ENCODE measurements at regions not wholly inside any gene's neighbourhood (a gene's known extent, or its start where the extent isn't known, plus 50 kb on each side); places are given as distances from the start of the nearest gene placed in this dataset.

DNA sequence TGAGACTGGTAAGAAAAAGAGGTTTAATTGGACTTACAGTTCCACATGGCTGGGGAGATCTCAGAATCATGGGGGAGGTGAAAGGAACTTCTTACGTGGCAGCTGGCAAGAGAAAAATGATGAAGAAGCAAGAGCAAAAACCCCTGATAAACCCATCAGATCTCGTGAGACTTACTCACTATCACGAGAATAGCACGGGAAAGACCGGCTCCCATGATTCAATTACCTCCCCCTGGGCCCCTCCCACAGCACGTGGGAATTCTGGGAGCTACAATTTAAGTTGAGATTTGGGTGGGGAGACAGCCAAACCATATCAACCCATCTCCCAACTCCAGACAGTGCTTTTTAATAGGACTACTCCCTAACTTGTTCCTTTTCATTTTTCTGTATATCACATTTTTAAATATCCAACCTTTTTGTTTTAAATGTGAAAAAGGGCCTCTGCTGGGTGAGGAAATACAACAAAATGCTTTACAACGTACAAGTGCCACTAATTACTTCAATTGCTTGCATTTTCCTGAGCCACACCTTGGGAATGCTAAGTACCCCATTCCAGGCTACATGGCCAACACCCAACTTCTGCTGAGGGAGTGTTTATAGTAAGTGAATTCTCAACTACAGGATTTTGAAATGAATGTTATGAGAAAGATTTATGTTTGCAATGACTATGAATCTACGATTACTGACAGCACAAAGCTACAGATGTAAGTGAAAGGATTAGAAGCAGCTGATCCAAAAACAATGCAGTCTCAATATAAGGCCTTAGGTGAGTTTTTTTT is 294.1 kb upstream of the CD180 start:
- H3K27ac Mint-ChIP-seq: no peak overlapping the region
- no peaks in the 10 kb centered on the region for H3K79me2 ChIP-seq (ENCODE audit: control insufficient read depth, insufficient read depth, low read length)
- H3K9ac ChIP-seq (ENCODE audit: low read length): no peak overlapping the region
- no peaks in the 10 kb centered on the region for H3K36me3 ChIP-seq (replicated peaks in 1 of 2; ENCODE audit: control extremely low read depth in 1 of 2, control insufficient read depth in 1 of 2, extremely low read depth in 1 of 2, insufficient read depth in 2 of 2, low read length in 1 of 2)
- no peak for TF ChIP-seq EZH2 (IDR thresholded peaks at IDR 0.05; ENCODE audit: borderline replicate concordance, insufficient read depth, low read depth, low read length, poor library complexity, severe bottlenecking)
- TF ChIP-seq, protein P1, sequence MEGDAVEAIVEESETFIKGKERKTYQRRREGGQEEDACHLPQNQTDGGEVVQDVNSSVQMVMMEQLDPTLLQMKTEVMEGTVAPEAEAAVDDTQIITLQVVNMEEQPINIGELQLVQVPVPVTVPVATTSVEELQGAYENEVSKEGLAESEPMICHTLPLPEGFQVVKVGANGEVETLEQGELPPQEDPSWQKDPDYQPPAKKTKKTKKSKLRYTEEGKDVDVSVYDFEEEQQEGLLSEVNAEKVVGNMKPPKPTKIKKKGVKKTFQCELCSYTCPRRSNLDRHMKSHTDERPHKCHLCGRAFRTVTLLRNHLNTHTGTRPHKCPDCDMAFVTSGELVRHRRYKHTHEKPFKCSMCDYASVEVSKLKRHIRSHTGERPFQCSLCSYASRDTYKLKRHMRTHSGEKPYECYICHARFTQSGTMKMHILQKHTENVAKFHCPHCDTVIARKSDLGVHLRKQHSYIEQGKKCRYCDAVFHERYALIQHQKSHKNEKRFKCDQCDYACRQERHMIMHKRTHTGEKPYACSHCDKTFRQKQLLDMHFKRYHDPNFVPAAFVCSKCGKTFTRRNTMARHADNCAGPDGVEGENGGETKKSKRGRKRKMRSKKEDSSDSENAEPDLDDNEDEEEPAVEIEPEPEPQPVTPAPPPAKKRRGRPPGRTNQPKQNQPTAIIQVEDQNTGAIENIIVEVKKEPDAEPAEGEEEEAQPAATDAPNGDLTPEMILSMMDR (IDR thresholded peaks at IDR 0.05): no peak
- H4K20me1 ChIP-seq (ENCODE audit: control insufficient read depth, insufficient read depth, low read length, poor library complexity, severe bottlenecking): no peaks in the 10 kb centered on the region
- H3K4me1 ChIP-seq (ENCODE audit: control insufficient read depth in 2 of 2, insufficient read depth in 2 of 2, low read length in 2 of 2): no peaks in the 10 kb centered on the region
- no peak overlapping the region for H2AFZ ChIP-seq (ENCODE audit: insufficient read depth, low read depth, low read length, poor library complexity, severe bottlenecking)
- H3K4me1 Mint-ChIP-seq: no peaks in the 10 kb centered on the region
- H3K9me3 Mint-ChIP-seq (ENCODE audit: insufficient read depth): peaks cover 5% of the 10 kb centered on the region
- H3K27me3 ChIP-seq (replicated peaks in 1 of 4; ENCODE audit: control extremely low read depth in 1 of 4, control insufficient read depth in 3 of 4, insufficient read depth in 4 of 4, low read length in 3 of 4): no peaks in the 10 kb centered on the region
- no peaks in the 10 kb centered on the region for H3K27me3 Mint-ChIP-seq
- ChIA-PET POLR2A (no interaction called here), CTCF (interaction anchor here (0.7 kb wide), 2 partner anchors 13 to 522 kb away, joined by 3 read pairs; no protein-coding TSS in a partner anchor)
- H3K9me3 ChIP-seq (ENCODE audit: control extremely low read depth in 1 of 3, control insufficient read depth in 2 of 3, insufficient read depth in 1 of 3, low read length in 2 of 3): no peaks in the 10 kb centered on the region
- H3K4me3 Mint-ChIP-seq: no peak overlapping the region
- intact Hi-C loops (cut with micrococcal nuclease): no loop called here
- WGBS (ENCODE audit: insufficient coverage): no CpG with 5 or more reads among the region's 8 CpGs
- ATAC-seq (ENCODE audit: low read depth) (no peak), DNase-seq (no peak)
- H3K4me3 ChIP-seq (ENCODE audit: control extremely low read depth in 1 of 5, extremely low read depth in 1 of 5, insufficient read depth in 1 of 5, low read depth in 2 of 5, low read length in 4 of 5): no peak overlapping the region
- no peak overlapping the region for H3K4me2 ChIP-seq (replicated peaks; ENCODE audit: low read depth, low read length, poor library complexity, severe bottlenecking)
- no peak overlapping the region for H3K27ac ChIP-seq (ENCODE audit: low read length in 2 of 2)

DNA sequence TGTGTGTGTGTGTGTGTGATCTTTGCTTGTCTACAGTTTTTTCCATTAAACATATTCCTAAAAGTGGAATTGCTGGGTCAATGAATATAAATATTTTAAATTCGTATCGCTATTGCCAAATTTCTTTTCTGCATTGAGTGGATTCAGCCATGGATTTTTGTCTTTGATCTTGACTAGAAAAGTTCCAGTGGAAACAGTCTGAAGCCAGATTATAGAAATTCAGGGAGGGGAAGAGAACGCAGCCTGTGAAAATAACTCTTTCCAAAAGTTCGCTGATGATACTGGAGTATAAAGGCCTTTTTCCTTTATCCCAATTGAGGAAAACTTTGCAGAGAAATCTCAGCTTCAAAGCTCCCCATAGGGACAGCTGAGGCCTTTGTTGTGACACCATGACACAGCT is 292.3 kb upstream of the CD180 start:
- Mint-ChIP-seq H3K9me3 (ENCODE audit: insufficient read depth) (peaks cover 5% of the 10 kb centered on the region), H3K27me3 (no peaks in the 10 kb centered on the region), H3K4me3 (no peak overlapping the region), H3K27ac (no peak overlapping the region), H3K4me1 (no peaks in the 10 kb centered on the region)
- no peak overlapping the region for H3K4me2 ChIP-seq (replicated peaks; ENCODE audit: low read depth, low read length, poor library complexity, severe bottlenecking)
- no peaks in the 10 kb centered on the region for H3K27me3 ChIP-seq (replicated peaks in 1 of 4; ENCODE audit: control extremely low read depth in 1 of 4, control insufficient read depth in 3 of 4, insufficient read depth in 4 of 4, low read length in 3 of 4)
- no peak overlapping the region for H3K27ac ChIP-seq (ENCODE audit: low read length in 2 of 2)
- TF ChIP-seq EZH2 (IDR thresholded peaks at IDR 0.05; ENCODE audit: borderline replicate concordance, insufficient read depth, low read depth, low read length, poor library complexity, severe bottlenecking): no peak
- TF ChIP-seq, protein P1 (IDR thresholded peaks at IDR 0.05): no peak
- ChIA-PET POLR2A (no interaction called here), CTCF (interaction anchor here (0.6 to 0.9 kb wide), 2 partner anchors 23 to 158 kb away, joined by 3 to 4 read pairs; no protein-coding TSS in a partner anchor)
- H3K36me3 ChIP-seq (replicated peaks in 1 of 2; ENCODE audit: control extremely low read depth in 1 of 2, control insufficient read depth in 1 of 2, extremely low read depth in 1 of 2, insufficient read depth in 2 of 2, low read length in 1 of 2): no peaks in the 10 kb centered on the region
- H3K9me3 ChIP-seq (ENCODE audit: control extremely low read depth in 1 of 3, control insufficient read depth in 2 of 3, insufficient read depth in 1 of 3, low read length in 2 of 3): no peaks in the 10 kb centered on the region
- DNase-seq: no peak
- H3K4me3 ChIP-seq (ENCODE audit: control extremely low read depth in 1 of 5, extremely low read depth in 1 of 5, insufficient read depth in 1 of 5, low read depth in 2 of 5, low read length in 4 of 5): no peak overlapping the region
- intact Hi-C loops (cut with micrococcal nuclease): no loop called here
- no peak overlapping the region for H2AFZ ChIP-seq (ENCODE audit: insufficient read depth, low read depth, low read length, poor library complexity, severe bottlenecking)
- no peaks in the 10 kb centered on the region for H4K20me1 ChIP-seq (ENCODE audit: control insufficient read depth, insufficient read depth, low read length, poor library complexity, severe bottlenecking)
- ATAC-seq (ENCODE audit: low read depth): no peak
- H3K79me2 ChIP-seq (ENCODE audit: control insufficient read depth, insufficient read depth, low read length): no peaks in the 10 kb centered on the region
- no peak overlapping the region for H3K9ac ChIP-seq (ENCODE audit: low read length)
- H3K4me1 ChIP-seq (ENCODE audit: control insufficient read depth in 2 of 2, insufficient read depth in 2 of 2, low read length in 2 of 2): no peaks in the 10 kb centered on the region
- 80% methylated on average over 1 of the region's 4 CpGs for WGBS (ENCODE audit: insufficient coverage)

All from B cell (primary cell).